HG03064 (cell line): ENCODE measurements at regions not wholly inside any gene's neighbourhood (a gene's known extent, or its start where the extent isn't known, plus 50 kb on each side); places are given as distances from the start of the nearest gene placed in this dataset.

Experiments
- ATAC-seq: cut with Tn5 transposase; IDR thresholded peaks from one replicate; pipeline ENCODE4 v1.9.1; 2021; ENCODE audit warnings: low read depth; ENCODE audit not compliant: unreplicated experiment

GRCh38 chr2:133802409-133803039, 234.3 kb upstream of the NCKAP5 start:
- ATAC-seq = no peak

GRCh38 chr2:133806564-133806963, 238.3 kb upstream of the NCKAP5 start:
- no peak for ATAC-seq

- ATAC-seq = no peak
Measured at GRCh38 chr2:133809485-133809884, 241.2 kb upstream of the NCKAP5 start.

- no peak for ATAC-seq
Measured at GRCh38 chr2:133810559-133810958, 242.3 kb upstream of the NCKAP5 start.

- no peak for ATAC-seq
Measured at GRCh38 chr2:133811409-133812125, 243.3 kb upstream of the NCKAP5 start.

- ATAC-seq = no peak
Measured at GRCh38 chr2:133812826-133813617, 244.8 kb upstream of the NCKAP5 start.

GRCh38 chr2:133814890-133815289, 246.6 kb upstream of the NCKAP5 start:
- no peak for ATAC-seq

GRCh38 chr2:133816037-133816436, 247.8 kb upstream of the NCKAP5 start:
- no peak for ATAC-seq

- no peak for ATAC-seq
Measured at GRCh38 chr2:133817680-133818566, 249.7 kb upstream of the NCKAP5 start.

- ATAC-seq = no peak
Measured at GRCh38 chr2:133818661-133819060, 250.4 kb upstream of the NCKAP5 start.

- no peak for ATAC-seq
Measured at GRCh38 chr2:133819906-133820305, 251.6 kb upstream of the NCKAP5 start.

- ATAC-seq = no peak
Measured at GRCh38 chr2:133821107-133821760, 253.0 kb upstream of the NCKAP5 start.

- ATAC-seq = no peak
Measured at GRCh38 chr2:133822517-133823225, 254.4 kb upstream of the NCKAP5 start.

- ATAC-seq = no peak
Measured at GRCh38 chr2:133823226-133823550, 254.9 kb upstream of the NCKAP5 start.

GRCh38 chr2:133824869-133825268, 256.6 kb upstream of the NCKAP5 start:
- no peak for ATAC-seq

GRCh38 chr2:133825778-133826177, 257.5 kb upstream of the NCKAP5 start:
- no peak for ATAC-seq

- ATAC-seq = no peak
Measured at GRCh38 chr2:133828913-133829312, 260.6 kb upstream of the NCKAP5 start.

- ATAC-seq = no peak
Measured at GRCh38 chr2:133829450-133830020, 261.3 kb upstream of the NCKAP5 start.

- ATAC-seq = no peak
Measured at GRCh38 chr2:133833746-133834145, 265.5 kb upstream of the NCKAP5 start.
